ENCODE measurements at regions not wholly inside any gene's neighbourhood (a gene's known extent, or its start where the extent isn't known, plus 50 kb on each side); places are given as distances from the start of the nearest gene placed in this dataset.

GRCh38 chr6:27095914-27096313 lies 151.6 kb upstream of the PRSS16 start:
- no peak overlapping the region for H3K4me3 ChIP-seq (ENCODE audit: low read depth in 1 of 5, low read length in 5 of 5)
- H3K27ac ChIP-seq (ENCODE audit: low read depth, low read length) = no peak overlapping the region
- H3K27me3 ChIP-seq (ENCODE audit: control insufficient read depth in 5 of 5, insufficient read depth in 4 of 5, low read length in 5 of 5) = peaks cover 0 to 20% (median 0%) of the 10 kb centered on the region in 5 donors
- no peak overlapping the region for H3K9ac ChIP-seq (ENCODE audit: low read length in 5 of 5)
- peaks cover 2 to 19% (median 14%) of the 10 kb centered on the region in 5 donors for H3K4me1 ChIP-seq (ENCODE audit: control insufficient read depth in 5 of 5, insufficient read depth in 5 of 5, low read length in 5 of 5)
- no peaks in the 10 kb centered on the region for H3K36me3 ChIP-seq (ENCODE audit: control insufficient read depth in 5 of 5, insufficient read depth in 5 of 5, low read length in 5 of 5)
- no peaks in the 10 kb centered on the region for H3K9me3 ChIP-seq (ENCODE audit: control insufficient read depth in 5 of 5, low read length in 5 of 5)

- H3K27me3 ChIP-seq (ENCODE audit: control insufficient read depth in 5 of 5, insufficient read depth in 4 of 5, low read length in 5 of 5) = peaks cover 0 to 15% (median 0%) of the 10 kb centered on the region in 5 donors
- H3K9ac ChIP-seq (ENCODE audit: low read length in 5 of 5) = peak overlapping the region in 3 of 5 donors; percentile 4 to 42 (median 35)
- no peaks in the 10 kb centered on the region for H3K36me3 ChIP-seq (ENCODE audit: control insufficient read depth in 5 of 5, insufficient read depth in 5 of 5, low read length in 5 of 5)
- peaks cover 2 to 16% (median 11%) of the 10 kb centered on the region in 5 donors for H3K4me1 ChIP-seq (ENCODE audit: control insufficient read depth in 5 of 5, insufficient read depth in 5 of 5, low read length in 5 of 5)
- no peaks in the 10 kb centered on the region for H3K9me3 ChIP-seq (ENCODE audit: control insufficient read depth in 5 of 5, low read length in 5 of 5)
- H3K27ac ChIP-seq (ENCODE audit: low read depth, low read length) = no peak overlapping the region
- peak overlapping the region; percentile 66 to 78 (median 73) for H3K4me3 ChIP-seq (ENCODE audit: low read depth in 1 of 5, low read length in 5 of 5)
These were observed 150.5 kb upstream of the PRSS16 start for GRCh38 chr6:27096834-27097511.

GRCh38 chr6:27098956-27099355 lies 148.5 kb upstream of the PRSS16 start:
- H3K9ac ChIP-seq (ENCODE audit: low read length in 5 of 5) = no peak overlapping the region
- no peaks in the 10 kb centered on the region for H3K9me3 ChIP-seq (ENCODE audit: control insufficient read depth in 5 of 5, low read length in 5 of 5)
- no peak overlapping the region for H3K4me3 ChIP-seq (ENCODE audit: low read depth in 1 of 5, low read length in 5 of 5)
- H3K27ac ChIP-seq (ENCODE audit: low read depth, low read length) = no peak overlapping the region
- H3K27me3 ChIP-seq (ENCODE audit: control insufficient read depth in 5 of 5, insufficient read depth in 4 of 5, low read length in 5 of 5) = peaks cover 0 to 8% (median 0%) of the 10 kb centered on the region in 5 donors
- H3K4me1 ChIP-seq (ENCODE audit: control insufficient read depth in 5 of 5, insufficient read depth in 5 of 5, low read length in 5 of 5) = peaks cover 2 to 10% (median 9%) of the 10 kb centered on the region in 5 donors
- H3K36me3 ChIP-seq (ENCODE audit: control insufficient read depth in 5 of 5, insufficient read depth in 5 of 5, low read length in 5 of 5) = no peaks in the 10 kb centered on the region

GRCh38 chr6:27100921-27101320 lies 146.6 kb upstream of the PRSS16 start:
- Histone ChIP-seq H3K36me3 (ENCODE audit: control insufficient read depth in 5 of 5, insufficient read depth in 5 of 5, low read length in 5 of 5) (no peaks in the 10 kb centered on the region), H3K27ac (ENCODE audit: low read depth, low read length) (no peak overlapping the region), H3K4me3 (ENCODE audit: low read depth in 1 of 5, low read length in 5 of 5) (no peak overlapping the region), H3K27me3 (ENCODE audit: control insufficient read depth in 5 of 5, insufficient read depth in 4 of 5, low read length in 5 of 5) (peaks cover 0 to 7% (median 0%) of the 10 kb centered on the region in 5 donors), H3K4me1 (ENCODE audit: control insufficient read depth in 5 of 5, insufficient read depth in 5 of 5, low read length in 5 of 5) (peaks cover 2 to 10% (median 9%) of the 10 kb centered on the region in 5 donors), H3K9ac (ENCODE audit: low read length in 5 of 5) (no peak overlapping the region), H3K9me3 (ENCODE audit: control insufficient read depth in 5 of 5, low read length in 5 of 5) (no peaks in the 10 kb centered on the region)

GRCh38 chr6:27101824-27102223 lies 145.7 kb upstream of the PRSS16 start:
- no peaks in the 10 kb centered on the region for H3K9me3 ChIP-seq (ENCODE audit: control insufficient read depth in 5 of 5, low read length in 5 of 5)
- no peaks in the 10 kb centered on the region for H3K36me3 ChIP-seq (ENCODE audit: control insufficient read depth in 5 of 5, insufficient read depth in 5 of 5, low read length in 5 of 5)
- H3K27me3 ChIP-seq (ENCODE audit: control insufficient read depth in 5 of 5, insufficient read depth in 4 of 5, low read length in 5 of 5) = no peaks in the 10 kb centered on the region
- H3K27ac ChIP-seq (ENCODE audit: low read depth, low read length) = no peak overlapping the region
- peaks cover 0 to 4% (median 3%) of the 10 kb centered on the region in 5 donors for H3K4me1 ChIP-seq (ENCODE audit: control insufficient read depth in 5 of 5, insufficient read depth in 5 of 5, low read length in 5 of 5)
- H3K4me3 ChIP-seq (ENCODE audit: low read depth in 1 of 5, low read length in 5 of 5) = no peak overlapping the region
- H3K9ac ChIP-seq (ENCODE audit: low read length in 5 of 5) = no peak overlapping the region

- no peaks in the 10 kb centered on the region for H3K36me3 ChIP-seq (ENCODE audit: control insufficient read depth in 5 of 5, insufficient read depth in 5 of 5, low read length in 5 of 5)
- H3K4me1 ChIP-seq (ENCODE audit: control insufficient read depth in 5 of 5, insufficient read depth in 5 of 5, low read length in 5 of 5) = no peaks in the 10 kb centered on the region
- H3K27ac ChIP-seq (ENCODE audit: low read depth, low read length) = no peak overlapping the region
- H3K4me3 ChIP-seq (ENCODE audit: low read depth in 1 of 5, low read length in 5 of 5) = no peak overlapping the region
- no peaks in the 10 kb centered on the region for H3K9me3 ChIP-seq (ENCODE audit: control insufficient read depth in 5 of 5, low read length in 5 of 5)
- no peak overlapping the region for H3K9ac ChIP-seq (ENCODE audit: low read length in 5 of 5)
- H3K27me3 ChIP-seq (ENCODE audit: control insufficient read depth in 5 of 5, insufficient read depth in 4 of 5, low read length in 5 of 5) = no peaks in the 10 kb centered on the region
These were observed 141.1 kb upstream of the PRSS16 start for GRCh38 chr6:27106382-27106781.

GRCh38 chr6:27111743-27112142 lies 135.8 kb upstream of the PRSS16 start:
- H3K27ac ChIP-seq (ENCODE audit: low read depth, low read length) = no peak overlapping the region
- no peaks in the 10 kb centered on the region for H3K4me1 ChIP-seq (ENCODE audit: control insufficient read depth in 5 of 5, insufficient read depth in 5 of 5, low read length in 5 of 5)
- peaks cover 0 to 3% (median 0%) of the 10 kb centered on the region in 5 donors for H3K27me3 ChIP-seq (ENCODE audit: control insufficient read depth in 5 of 5, insufficient read depth in 4 of 5, low read length in 5 of 5)
- no peak overlapping the region for H3K4me3 ChIP-seq (ENCODE audit: low read depth in 1 of 5, low read length in 5 of 5)
- no peaks in the 10 kb centered on the region for H3K36me3 ChIP-seq (ENCODE audit: control insufficient read depth in 5 of 5, insufficient read depth in 5 of 5, low read length in 5 of 5)
- H3K9ac ChIP-seq (ENCODE audit: low read length in 5 of 5) = no peak overlapping the region
- H3K9me3 ChIP-seq (ENCODE audit: control insufficient read depth in 5 of 5, low read length in 5 of 5) = peaks cover 0 to 6% (median 0%) of the 10 kb centered on the region in 5 donors

GRCh38 chr6:27112974-27113373 lies 134.5 kb upstream of the PRSS16 start:
- Histone ChIP-seq H3K9me3 (ENCODE audit: control insufficient read depth in 5 of 5, low read length in 5 of 5) (peaks cover 0 to 6% (median 0%) of the 10 kb centered on the region in 5 donors), H3K4me3 (ENCODE audit: low read depth in 1 of 5, low read length in 5 of 5) (no peak overlapping the region), H3K36me3 (ENCODE audit: control insufficient read depth in 5 of 5, insufficient read depth in 5 of 5, low read length in 5 of 5) (no peaks in the 10 kb centered on the region), H3K9ac (ENCODE audit: low read length in 5 of 5) (no peak overlapping the region), H3K27me3 (ENCODE audit: control insufficient read depth in 5 of 5, insufficient read depth in 4 of 5, low read length in 5 of 5) (peaks cover 0 to 3% (median 0%) of the 10 kb centered on the region in 5 donors), H3K4me1 (ENCODE audit: control insufficient read depth in 5 of 5, insufficient read depth in 5 of 5, low read length in 5 of 5) (no peaks in the 10 kb centered on the region), H3K27ac (ENCODE audit: low read depth, low read length) (no peak overlapping the region)

- Histone ChIP-seq H3K27ac (ENCODE audit: low read depth, low read length) (no peak overlapping the region), H3K4me3 (ENCODE audit: low read depth in 1 of 5, low read length in 5 of 5) (no peak overlapping the region), H3K9ac (ENCODE audit: low read length in 5 of 5) (no peak overlapping the region), H3K4me1 (ENCODE audit: control insufficient read depth in 5 of 5, insufficient read depth in 5 of 5, low read length in 5 of 5) (no peaks in the 10 kb centered on the region), H3K36me3 (ENCODE audit: control insufficient read depth in 5 of 5, insufficient read depth in 5 of 5, low read length in 5 of 5) (no peaks in the 10 kb centered on the region), H3K27me3 (ENCODE audit: control insufficient read depth in 5 of 5, insufficient read depth in 4 of 5, low read length in 5 of 5) (peaks cover 0 to 3% (median 0%) of the 10 kb centered on the region in 5 donors), H3K9me3 (ENCODE audit: control insufficient read depth in 5 of 5, low read length in 5 of 5) (no peaks in the 10 kb centered on the region)
These were observed 128.2 kb upstream of the PRSS16 start for GRCh38 chr6:27119329-27119728.

- Histone ChIP-seq H3K27ac (ENCODE audit: low read depth, low read length) (no peak overlapping the region), H3K9me3 (ENCODE audit: control insufficient read depth in 5 of 5, low read length in 5 of 5) (no peaks in the 10 kb centered on the region), H3K4me1 (ENCODE audit: control insufficient read depth in 5 of 5, insufficient read depth in 5 of 5, low read length in 5 of 5) (no peaks in the 10 kb centered on the region), H3K4me3 (ENCODE audit: low read depth in 1 of 5, low read length in 5 of 5) (no peak overlapping the region), H3K9ac (ENCODE audit: low read length in 5 of 5) (no peak overlapping the region), H3K27me3 (ENCODE audit: control insufficient read depth in 5 of 5, insufficient read depth in 4 of 5, low read length in 5 of 5) (peaks cover 0 to 1% (median 0%) of the 10 kb centered on the region in 5 donors), H3K36me3 (ENCODE audit: control insufficient read depth in 5 of 5, insufficient read depth in 5 of 5, low read length in 5 of 5) (no peaks in the 10 kb centered on the region)
These were observed 127.7 kb upstream of the PRSS16 start for GRCh38 chr6:27119761-27120160.
